ENCODE measurements at regions not wholly inside any gene's neighbourhood (a gene's known extent, or its start where the extent isn't known, plus 50 kb on each side); places are given as distances from the start of the nearest gene placed in this dataset.

- TF ChIP-seq CTCF (IDR thresholded peaks at IDR 0.05; ENCODE audit: control extremely low read depth in 1 of 3, insufficient read depth in 1 of 3, low read depth in 1 of 3, low read length in 3 of 3) = peak in 2 of 3 experiments; percentile 63 to 67; a peak in 3 of 4 replicates
- TF ChIP-seq NANOG (IDR thresholded peaks at IDR 0.05; ENCODE audit: insufficient read depth, low read depth, low read length, poor library complexity, severe bottlenecking) = no peak
- TF ChIP-seq CREB1 (IDR thresholded peaks at IDR 0.05) = no peak
- TF ChIP-seq SIN3A (conservative IDR thresholded peaks at IDR 0.05 in 1 of 2, IDR thresholded peaks at IDR 0.05 in 1 of 2; ENCODE audit: low read depth in 1 of 2, low read length in 2 of 2) = no peak
- no peak for TF ChIP-seq POLR2A (IDR thresholded peaks at IDR 0.05; ENCODE audit: control extremely low read depth in 1 of 2, low read depth in 2 of 2, low read length in 2 of 2)
Measured at GRCh38 chr16:72400257-72401083, 228.5 kb upstream of the PMFBP1 start.
